T-helper 1 cell treated with Interleukin-12 subunit alpha and Interleukin-12 subunit beta and Interleukin-4 antibody, amounts not matched to agents 30 μg/mL and 1 μg/mL, for 36 hours (primary cell): ENCODE measurements at regions not wholly inside any gene's neighbourhood (a gene's known extent, or its start where the extent isn't known, plus 50 kb on each side); places are given as distances from the start of the nearest gene placed in this dataset.
"Not testable (repeated sequence)": the region's sequence is repeated elsewhere in the genome, so short reads cannot be mapped to it uniquely, and the experiment has no call there.

ENCODE experiments used
- H3K27ac Mint-ChIP-seq: one replicate; pipeline ENCODE4 v1.8.0; 2021; ENCODE audit warnings: mild to moderate bottlenecking, mixed read lengths
- H3K27me3 Mint-ChIP-seq: one replicate; pipeline ENCODE4 v1.8.0; 2021; ENCODE audit warnings: low read depth, mixed read lengths
- H3K36me3 Mint-ChIP-seq: one replicate; pipeline ENCODE4 v1.8.0; 2021; ENCODE audit warnings: low read depth, mixed read lengths
- H3K4me1 Mint-ChIP-seq: one replicate; pipeline ENCODE4 v1.8.0; 2021; ENCODE audit warnings: low read depth, mixed read lengths
- H3K4me3 Mint-ChIP-seq: one replicate; pipeline ENCODE4 v1.8.0; 2021; ENCODE audit warnings: mild to moderate bottlenecking, moderate library complexity, mixed read lengths
- H3K9me3 Mint-ChIP-seq: one replicate; pipeline ENCODE4 v1.8.0; 2021; ENCODE audit warnings: mixed read lengths

GRCh38 chr3:34073961-34074360, 275.5 kb downstream of the PDCD6IP start:
- Mint-ChIP-seq H3K27me3 (no peaks in the 10 kb centered on the region), H3K4me3 (no peak overlapping the region), H3K27ac (no peak overlapping the region), H3K4me1 (peaks cover 2% of the 10 kb centered on the region), H3K36me3 (no peaks in the 10 kb centered on the region), H3K9me3 (no peaks in the 10 kb centered on the region)

GRCh38 chr3:34075975-34076374, 277.5 kb downstream of the PDCD6IP start:
- Mint-ChIP-seq H3K4me1 (peaks cover 2% of the 10 kb centered on the region), H3K36me3 (no peaks in the 10 kb centered on the region), H3K27me3 (no peaks in the 10 kb centered on the region), H3K27ac (no peak overlapping the region), H3K9me3 (no peaks in the 10 kb centered on the region), H3K4me3 (no peak overlapping the region)

- no peaks in the 10 kb centered on the region for H3K27me3 Mint-ChIP-seq
- no peak overlapping the region for H3K4me3 Mint-ChIP-seq
- no peaks in the 10 kb centered on the region for H3K9me3 Mint-ChIP-seq
Measured at GRCh38 chr3:34077417-34078195, 279.2 kb downstream of the PDCD6IP start.

GRCh38 chr3:34078418-34078817, 280.0 kb downstream of the PDCD6IP start:
- H3K4me3 Mint-ChIP-seq, result no peak overlapping the region
- H3K27ac Mint-ChIP-seq, result no peak overlapping the region

More at GRCh38 chr3:34077417-34078195, 279.2 kb downstream of the PDCD6IP start:
- no peaks in the 10 kb centered on the region for H3K36me3 Mint-ChIP-seq
- no peaks in the 10 kb centered on the region for H3K4me1 Mint-ChIP-seq
- no peak overlapping the region for H3K27ac Mint-ChIP-seq

GRCh38 chr3:34079849-34080248, 281.4 kb downstream of the PDCD6IP start:
- H3K27me3 Mint-ChIP-seq, H3K4me1 Mint-ChIP-seq, H3K4me3 Mint-ChIP-seq, H3K36me3 Mint-ChIP-seq, H3K27ac Mint-ChIP-seq, H3K9me3 Mint-ChIP-seq: not testable (repeated sequence)

More at GRCh38 chr3:34078418-34078817, 280.0 kb downstream of the PDCD6IP start:
- no peaks in the 10 kb centered on the region for H3K9me3 Mint-ChIP-seq
- H3K36me3 Mint-ChIP-seq, result no peaks in the 10 kb centered on the region
- no peaks in the 10 kb centered on the region for H3K27me3 Mint-ChIP-seq
- no peaks in the 10 kb centered on the region for H3K4me1 Mint-ChIP-seq

DNA sequence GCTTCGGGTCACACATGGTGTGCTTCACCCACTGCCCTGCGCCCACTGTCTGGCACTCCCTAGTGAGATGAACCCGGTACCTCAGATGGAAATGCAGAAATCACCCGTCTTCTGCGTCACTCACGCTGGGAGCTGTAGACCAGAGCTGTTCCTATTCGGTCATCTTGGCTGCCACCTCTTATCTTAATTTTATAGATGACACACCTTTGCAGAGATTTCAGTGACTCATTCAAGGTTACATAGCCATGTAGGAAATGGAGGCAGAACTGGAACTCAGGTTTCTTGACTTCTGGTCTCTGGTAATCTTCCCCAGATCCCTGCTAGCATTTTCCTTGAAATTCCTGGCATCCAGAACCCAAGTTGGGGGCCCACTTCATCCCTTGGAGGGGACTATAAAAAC, 291.9 kb downstream of the PDCD6IP start:
- not testable (repeated sequence) for H3K27me3 Mint-ChIP-seq, H3K27ac Mint-ChIP-seq, H3K4me1 Mint-ChIP-seq, H3K36me3 Mint-ChIP-seq, H3K4me3 Mint-ChIP-seq, H3K9me3 Mint-ChIP-seq

- H3K4me3 Mint-ChIP-seq, result no peak overlapping the region
- no peaks in the 10 kb centered on the region for H3K4me1 Mint-ChIP-seq
- no peaks in the 10 kb centered on the region for H3K36me3 Mint-ChIP-seq
- no peaks in the 10 kb centered on the region for H3K9me3 Mint-ChIP-seq
- no peak overlapping the region for H3K27ac Mint-ChIP-seq
- no peaks in the 10 kb centered on the region for H3K27me3 Mint-ChIP-seq
Measured at GRCh38 chr3:34090876-34091275, 292.4 kb downstream of the PDCD6IP start.

DNA sequence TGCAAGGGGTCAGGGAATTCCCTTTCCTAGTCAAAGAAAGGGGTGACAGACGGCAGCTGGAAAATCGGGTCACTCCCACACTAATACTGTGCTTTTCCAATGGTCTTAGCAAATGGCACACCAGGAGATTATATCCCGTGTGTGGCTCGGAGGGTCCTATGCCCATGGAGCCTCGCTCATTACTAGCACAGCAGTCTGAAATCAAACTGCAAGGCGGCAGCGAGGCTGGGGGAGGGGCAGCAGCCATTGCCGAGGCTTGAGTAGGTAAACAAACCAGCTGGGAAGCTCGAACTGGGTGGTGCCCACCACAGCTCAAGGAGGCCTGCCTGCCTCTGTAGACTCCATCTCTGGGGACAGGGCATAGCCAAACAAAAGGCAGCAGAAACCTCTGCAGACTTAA, 295.9 kb downstream of the PDCD6IP start:
- H3K27me3 Mint-ChIP-seq, H3K27ac Mint-ChIP-seq, H3K4me3 Mint-ChIP-seq, H3K9me3 Mint-ChIP-seq, H3K36me3 Mint-ChIP-seq, H3K4me1 Mint-ChIP-seq: not testable (repeated sequence)

DNA sequence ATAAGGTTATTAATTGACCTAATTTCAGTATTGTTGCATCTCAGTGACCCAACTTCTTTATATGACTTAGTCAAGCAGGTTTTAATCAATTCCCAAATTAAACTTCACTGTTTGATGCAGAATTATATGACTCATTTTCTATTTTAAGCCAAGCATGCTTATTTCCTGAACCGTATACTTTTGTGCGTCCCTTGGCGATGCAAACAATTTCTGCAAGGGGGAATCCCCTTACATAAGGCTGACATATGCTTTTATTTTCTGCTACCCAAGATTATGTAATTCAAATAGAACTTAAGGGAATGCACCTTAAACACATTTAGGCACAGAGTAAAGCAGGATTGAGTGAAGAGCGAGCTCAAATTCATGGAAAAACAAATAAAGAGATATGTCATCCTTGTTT, 303.9 kb downstream of the PDCD6IP start:
- Mint-ChIP-seq H3K27me3 (peaks cover 7% of the 10 kb centered on the region), H3K9me3 (no peaks in the 10 kb centered on the region), H3K27ac (no peak overlapping the region), H3K36me3 (no peaks in the 10 kb centered on the region), H3K4me3 (no peak overlapping the region), H3K4me1 (no peaks in the 10 kb centered on the region)

- Mint-ChIP-seq H3K9me3 (no peaks in the 10 kb centered on the region), H3K4me3 (no peak overlapping the region)
Measured at GRCh38 chr3:34106379-34106778, 307.9 kb downstream of the PDCD6IP start.

GRCh38 chr3:34106879-34107278, 308.4 kb downstream of the PDCD6IP start:
- Mint-ChIP-seq H3K4me3 (no peak overlapping the region), H3K4me1 (no peaks in the 10 kb centered on the region), H3K36me3 (no peaks in the 10 kb centered on the region), H3K27ac (no peak overlapping the region), H3K9me3 (no peaks in the 10 kb centered on the region), H3K27me3 (peaks cover 5% of the 10 kb centered on the region)

More at GRCh38 chr3:34106379-34106778, 307.9 kb downstream of the PDCD6IP start:
- H3K36me3 Mint-ChIP-seq, result no peaks in the 10 kb centered on the region
- H3K27ac Mint-ChIP-seq, result no peak overlapping the region
- peaks cover 7% of the 10 kb centered on the region for H3K27me3 Mint-ChIP-seq
- no peaks in the 10 kb centered on the region for H3K4me1 Mint-ChIP-seq

DNA sequence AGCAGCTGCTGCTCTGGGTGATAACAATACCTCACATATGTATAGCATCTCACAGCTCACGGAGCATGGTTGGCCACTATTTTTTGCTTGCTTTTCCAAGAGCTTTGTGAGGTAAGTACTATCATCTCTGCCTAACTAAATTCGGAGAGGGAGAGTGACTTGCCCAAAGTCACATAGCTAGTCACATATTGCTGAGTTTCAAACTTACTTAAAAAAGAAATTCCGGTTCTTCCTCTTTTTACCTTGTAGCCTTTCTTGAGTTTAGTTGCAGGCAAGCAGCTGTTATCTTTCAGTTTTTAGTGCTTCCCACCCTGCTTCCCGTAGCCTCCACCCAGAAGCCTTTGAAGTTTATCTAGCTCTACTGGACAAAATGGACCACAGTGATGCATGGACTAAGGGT, 309.2 kb downstream of the PDCD6IP start:
- H3K9me3 Mint-ChIP-seq, result no peaks in the 10 kb centered on the region

DNA sequence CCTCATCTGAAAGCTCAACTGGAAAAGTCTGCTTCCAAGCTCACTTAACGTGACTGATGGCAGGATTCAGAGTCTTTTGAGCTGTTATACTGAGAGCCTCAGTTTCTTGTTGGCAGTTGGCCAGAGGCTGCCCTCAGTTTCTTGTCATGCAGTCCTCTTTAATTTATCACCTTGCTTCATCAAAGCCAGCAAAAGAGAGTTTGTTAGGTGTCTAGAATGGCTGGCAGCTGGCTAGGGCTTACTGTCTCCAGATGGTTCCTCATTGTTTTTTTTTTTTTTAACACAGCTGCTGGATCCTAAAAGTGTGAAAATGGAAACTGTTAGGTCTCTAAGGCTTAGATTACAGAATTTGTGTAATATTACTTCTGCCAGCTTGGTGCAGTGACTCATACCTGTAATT, 310.6 kb downstream of the PDCD6IP start:
- Mint-ChIP-seq H3K27ac (no peak overlapping the region), H3K9me3 (no peaks in the 10 kb centered on the region), H3K36me3 (no peaks in the 10 kb centered on the region)

More for the DNA sequence above, 309.2 kb downstream of the PDCD6IP start:
- no peak overlapping the region for H3K27ac Mint-ChIP-seq
- no peak overlapping the region for H3K4me3 Mint-ChIP-seq
- no peaks in the 10 kb centered on the region for H3K27me3 Mint-ChIP-seq
- no peaks in the 10 kb centered on the region for H3K4me1 Mint-ChIP-seq
- no peaks in the 10 kb centered on the region for H3K36me3 Mint-ChIP-seq

GRCh38 chr3:34109846-34110245, 311.4 kb downstream of the PDCD6IP start:
- Mint-ChIP-seq H3K9me3 (no peaks in the 10 kb centered on the region), H3K4me1 (no peaks in the 10 kb centered on the region), H3K27ac (no peak overlapping the region), H3K27me3 (no peaks in the 10 kb centered on the region), H3K4me3 (no peak overlapping the region), H3K36me3 (no peaks in the 10 kb centered on the region)

More for the DNA sequence above, 310.6 kb downstream of the PDCD6IP start:
- no peak overlapping the region for H3K4me3 Mint-ChIP-seq
- H3K27me3 Mint-ChIP-seq, result no peaks in the 10 kb centered on the region
- H3K4me1 Mint-ChIP-seq, result no peaks in the 10 kb centered on the region

DNA sequence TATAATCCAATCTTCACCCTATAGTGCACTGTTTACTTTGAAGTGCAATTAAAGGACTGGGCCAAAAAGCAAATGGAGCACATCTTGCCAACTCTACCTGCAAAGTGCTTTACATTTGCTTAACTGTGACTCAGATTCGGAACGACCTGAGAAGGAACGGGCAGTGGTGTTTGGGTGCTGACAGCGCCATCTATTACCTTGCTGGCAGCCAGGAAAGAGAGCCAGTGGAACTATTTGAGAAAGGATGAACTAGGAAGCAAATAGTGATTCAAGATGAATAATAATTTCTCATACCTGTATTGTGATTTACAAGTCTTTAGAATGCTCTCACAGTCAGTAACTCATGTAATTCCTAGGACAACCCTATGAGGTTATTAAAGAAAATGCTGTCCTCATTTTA, 312.9 kb downstream of the PDCD6IP start:
- Mint-ChIP-seq H3K4me1 (no peaks in the 10 kb centered on the region), H3K27me3 (no peaks in the 10 kb centered on the region), H3K4me3 (no peak overlapping the region), H3K9me3 (no peaks in the 10 kb centered on the region), H3K36me3 (no peaks in the 10 kb centered on the region), H3K27ac (no peak overlapping the region)

GRCh38 chr3:34112261-34112660, 313.8 kb downstream of the PDCD6IP start:
- H3K27ac Mint-ChIP-seq, H3K27me3 Mint-ChIP-seq, H3K4me1 Mint-ChIP-seq, H3K36me3 Mint-ChIP-seq, H3K9me3 Mint-ChIP-seq, H3K4me3 Mint-ChIP-seq: not testable (repeated sequence)
